ENCODE measurements at regions not wholly inside any gene's neighbourhood (a gene's known extent, or its start where the extent isn't known, plus 50 kb on each side); places are given as distances from the start of the nearest gene placed in this dataset.

DNA sequence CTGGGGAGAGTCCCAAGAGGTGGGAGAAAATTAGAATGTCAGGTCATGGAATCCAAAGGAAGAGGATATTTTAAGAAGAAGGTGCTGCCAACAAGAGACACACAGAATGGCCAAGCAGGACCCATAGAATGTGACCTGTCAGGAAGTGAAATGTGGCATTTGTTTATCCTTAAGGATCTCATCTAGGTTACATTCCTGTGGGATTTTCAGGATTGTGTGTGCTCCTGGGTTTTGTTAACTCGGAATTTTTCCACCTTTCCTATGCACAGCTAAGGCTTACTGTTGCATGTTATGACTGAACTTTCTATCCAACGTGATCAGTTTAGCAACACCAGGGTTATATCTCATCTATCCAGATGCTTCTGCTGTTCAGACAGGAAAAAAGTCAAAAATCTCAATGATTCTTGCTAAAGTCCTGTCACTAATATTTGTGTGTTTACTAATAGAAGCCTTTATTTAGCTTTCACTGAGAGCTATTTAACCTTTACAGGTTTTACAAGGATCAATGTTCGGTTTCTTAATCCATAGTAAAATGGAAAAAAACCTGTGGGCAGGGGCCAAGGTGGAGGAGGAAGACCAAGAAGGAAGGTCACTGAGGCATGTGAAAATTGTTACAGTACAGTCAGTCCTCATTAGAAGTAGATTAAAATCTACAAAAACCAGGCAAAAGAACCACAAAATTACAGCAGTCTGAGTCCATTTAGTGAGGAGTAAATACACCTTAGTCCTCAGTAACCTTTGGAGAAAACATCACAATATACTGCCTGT, 437.8 kb upstream of the NPVF start:
- no peak for DNase-seq (ENCODE audit: extremely low spot score)
- Histone ChIP-seq H3K4me3 (ENCODE audit: low read depth, low read length) (no peak overlapping the region), H3K36me3 (ENCODE audit: insufficient read depth) (no peaks in the 10 kb centered on the region), H3K27ac (ENCODE audit: low read depth) (no peak overlapping the region), H3K4me1 (ENCODE audit: insufficient read depth) (peaks cover 2% of the 10 kb centered on the region)
- WGBS: 50% methylated on average over 3 of the region's 3 CpGs

DNA sequence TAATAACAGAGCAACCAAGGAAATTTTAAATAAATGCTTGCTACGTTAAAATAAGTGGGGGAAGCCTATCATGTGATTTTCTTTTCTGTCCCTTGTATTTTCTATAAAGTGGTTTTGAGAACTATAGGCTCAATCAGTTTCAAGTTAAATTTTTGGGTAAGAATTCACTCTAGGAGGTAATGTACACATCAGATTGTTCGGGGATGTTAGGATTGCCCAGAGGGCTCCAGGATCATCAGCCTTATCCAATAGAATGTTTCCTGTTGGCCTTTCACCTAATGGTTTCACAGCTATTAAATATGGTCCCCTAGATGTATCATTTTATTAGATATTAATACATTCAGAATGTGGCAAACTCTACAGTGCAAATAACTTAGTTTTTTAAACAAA, 438.4 kb upstream of the NPVF start:
- Histone ChIP-seq H3K27ac (ENCODE audit: low read depth) (no peak overlapping the region), H3K4me3 (ENCODE audit: low read depth, low read length) (no peak overlapping the region), H3K36me3 (ENCODE audit: insufficient read depth) (no peaks in the 10 kb centered on the region), H3K4me1 (ENCODE audit: insufficient read depth) (peaks cover 2% of the 10 kb centered on the region)
- 87% methylated on average over 2 of the region's 2 CpGs for WGBS
- DNase-seq (ENCODE audit: extremely low spot score): no peak

GRCh38 chr7:25669281-25669781, 441.0 kb upstream of the NPVF start:
- DNase-seq (ENCODE audit: extremely low spot score): no peak
- Histone ChIP-seq H3K36me3 (ENCODE audit: insufficient read depth) (no peaks in the 10 kb centered on the region), H3K4me1 (ENCODE audit: insufficient read depth) (peaks cover 2% of the 10 kb centered on the region), H3K27ac (ENCODE audit: low read depth) (no peak overlapping the region), H3K4me3 (ENCODE audit: low read depth, low read length) (no peak overlapping the region)
- WGBS: 82% methylated on average over 4 of the region's 4 CpGs

DNA sequence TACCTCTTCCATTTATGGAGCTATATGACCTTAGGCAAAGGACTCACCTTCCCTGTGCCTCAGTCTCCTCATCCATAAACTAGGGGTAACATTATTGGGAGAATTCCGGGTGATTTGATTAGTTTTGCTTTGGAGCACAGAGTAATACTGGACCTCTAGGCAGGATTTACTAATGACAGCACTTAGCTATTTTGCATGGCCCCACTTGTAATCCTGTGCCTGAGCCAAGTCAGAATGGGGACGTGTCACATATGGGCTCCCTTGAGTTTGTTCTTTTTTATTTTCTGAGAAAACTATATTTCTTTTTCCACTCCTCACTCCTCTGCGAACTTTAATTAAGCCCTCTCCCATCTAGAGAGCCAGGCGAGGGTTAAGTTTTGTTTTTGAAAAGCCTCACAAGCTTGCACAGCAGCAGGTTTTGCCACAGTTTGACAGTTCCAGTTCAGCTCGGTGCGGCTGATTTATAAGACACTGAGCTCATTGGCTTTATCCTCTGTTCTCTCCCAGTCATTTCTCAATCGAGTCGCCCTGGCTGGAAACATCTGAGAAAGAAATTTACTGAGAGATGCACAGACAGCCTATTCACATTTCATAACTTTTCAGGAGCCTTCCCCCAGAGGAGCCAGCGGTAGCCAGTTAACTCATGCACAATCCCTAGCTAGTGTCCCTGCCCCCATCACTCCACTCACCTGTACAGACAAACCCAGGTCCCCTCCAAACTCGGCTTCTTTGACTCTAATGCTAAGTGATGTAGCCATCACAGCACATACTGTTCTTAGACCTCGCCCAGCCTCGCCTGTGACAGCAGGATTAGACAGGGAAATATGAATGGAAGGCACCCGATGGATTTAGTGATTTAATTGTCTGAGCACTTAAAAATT, 441.9 kb upstream of the NPVF start:
- peak; percentile 36 for DNase-seq (ENCODE audit: extremely low spot score)
- H3K4me3 ChIP-seq (ENCODE audit: low read depth, low read length): no peak overlapping the region
- WGBS: 31% methylated on average over 13 of the region's 13 CpGs
- peaks cover 2% of the 10 kb centered on the region for H3K4me1 ChIP-seq (ENCODE audit: insufficient read depth)
- H3K27ac ChIP-seq (ENCODE audit: low read depth): no peak overlapping the region
- no peaks in the 10 kb centered on the region for H3K36me3 ChIP-seq (ENCODE audit: insufficient read depth)

DNA sequence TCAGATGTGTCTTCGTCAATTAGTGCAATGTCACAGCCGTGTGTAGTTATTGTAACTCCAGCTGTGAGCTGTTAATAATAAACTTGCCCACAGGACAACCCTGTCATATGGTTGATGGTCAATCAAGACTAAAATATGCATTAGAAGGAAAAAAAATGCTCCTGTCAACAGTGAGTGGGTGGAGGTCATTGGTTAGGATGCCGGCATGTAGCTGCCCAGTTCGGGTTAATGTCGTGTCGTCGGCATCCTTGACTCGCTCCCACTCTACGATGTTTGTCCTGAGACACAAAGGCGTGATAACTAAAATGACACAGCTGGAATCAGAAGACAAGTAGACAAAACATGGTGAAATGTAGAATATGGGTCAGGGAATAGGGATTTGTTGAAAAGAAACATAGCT, 442.8 kb upstream of the NPVF start:
- Histone ChIP-seq H3K4me3 (ENCODE audit: low read depth, low read length) (no peak overlapping the region), H3K36me3 (ENCODE audit: insufficient read depth) (no peaks in the 10 kb centered on the region), H3K4me1 (ENCODE audit: insufficient read depth) (peaks cover 2% of the 10 kb centered on the region), H3K27ac (ENCODE audit: low read depth) (no peak overlapping the region)
- 47% methylated on average over 10 of the region's 10 CpGs for WGBS
- no peak for DNase-seq (ENCODE audit: extremely low spot score)

- Histone ChIP-seq H3K36me3 (ENCODE audit: insufficient read depth) (no peaks in the 10 kb centered on the region), H3K4me3 (ENCODE audit: low read depth, low read length) (no peak overlapping the region), H3K27ac (ENCODE audit: low read depth) (no peak overlapping the region), H3K4me1 (ENCODE audit: insufficient read depth) (peaks cover 2% of the 10 kb centered on the region)
- no peak for DNase-seq (ENCODE audit: extremely low spot score)
- 52% methylated on average over 5 of the region's 5 CpGs for WGBS
Observed at GRCh38 chr7:25672496-25672895, 444.2 kb upstream of the NPVF start.

DNA sequence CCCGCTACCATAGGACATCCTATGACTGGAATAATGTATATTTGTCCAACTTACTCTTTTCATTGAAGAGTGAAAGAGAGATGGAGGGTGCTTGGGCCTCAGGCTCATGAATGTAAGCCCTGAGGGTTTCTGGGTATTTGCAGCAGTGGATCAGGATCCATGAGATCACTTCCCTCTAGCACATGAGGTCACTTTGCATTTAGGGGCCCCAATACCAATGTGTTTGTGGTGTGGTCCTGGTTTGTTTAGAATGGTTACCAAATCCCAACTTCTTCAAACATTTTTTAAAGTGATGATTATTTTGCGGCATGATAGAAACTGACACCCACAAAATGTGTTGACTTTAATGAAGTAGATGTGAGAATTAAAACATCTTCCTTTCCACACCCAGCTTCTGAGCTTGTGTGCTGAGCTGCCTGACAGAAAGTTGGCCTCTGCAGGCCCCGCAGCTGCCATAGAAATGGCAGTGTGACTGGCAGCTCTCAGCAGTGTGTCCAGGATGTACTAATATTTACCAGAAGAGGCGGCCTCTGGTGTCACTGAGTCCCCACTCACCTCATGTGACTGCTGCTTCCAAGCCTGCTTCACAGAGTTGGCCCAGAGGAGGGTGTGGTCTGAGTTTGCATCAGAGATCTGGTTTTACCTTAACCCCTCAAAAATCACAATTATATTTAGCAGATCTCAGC, 447.6 kb upstream of the NPVF start:
- Histone ChIP-seq H3K36me3 (ENCODE audit: insufficient read depth) (no peaks in the 10 kb centered on the region), H3K4me3 (ENCODE audit: low read depth, low read length) (no peak overlapping the region), H3K27ac (ENCODE audit: low read depth) (no peak overlapping the region), H3K4me1 (ENCODE audit: insufficient read depth) (no peaks in the 10 kb centered on the region)
- 89% methylated on average over 4 of the region's 4 CpGs for WGBS
- no peak for DNase-seq (ENCODE audit: extremely low spot score)

DNA sequence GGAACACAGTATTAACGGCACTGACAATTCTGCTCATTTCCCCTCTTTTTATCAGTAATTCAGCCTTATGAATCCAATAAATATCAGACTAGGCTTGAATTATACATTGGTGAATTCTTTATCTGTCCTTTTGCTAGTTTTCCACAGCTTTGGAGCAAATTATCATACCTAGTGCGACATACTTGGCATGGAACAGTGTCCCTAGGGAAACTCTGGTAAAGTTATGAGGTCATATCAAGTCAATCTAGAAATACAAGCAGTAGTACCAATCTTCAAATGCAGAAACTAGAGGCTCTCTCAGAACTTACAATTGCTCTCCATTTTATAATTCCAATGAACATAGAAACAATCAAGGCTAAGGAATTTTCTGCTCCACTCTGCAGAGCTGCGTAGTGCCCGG, 449.3 kb upstream of the NPVF start:
- no peak for DNase-seq (ENCODE audit: extremely low spot score)
- Histone ChIP-seq H3K4me1 (ENCODE audit: insufficient read depth) (no peaks in the 10 kb centered on the region), H3K27ac (ENCODE audit: low read depth) (no peak overlapping the region), H3K4me3 (ENCODE audit: low read depth, low read length) (no peak overlapping the region), H3K36me3 (ENCODE audit: insufficient read depth) (no peaks in the 10 kb centered on the region)
- 84% methylated on average over 4 of the region's 4 CpGs for WGBS

DNA sequence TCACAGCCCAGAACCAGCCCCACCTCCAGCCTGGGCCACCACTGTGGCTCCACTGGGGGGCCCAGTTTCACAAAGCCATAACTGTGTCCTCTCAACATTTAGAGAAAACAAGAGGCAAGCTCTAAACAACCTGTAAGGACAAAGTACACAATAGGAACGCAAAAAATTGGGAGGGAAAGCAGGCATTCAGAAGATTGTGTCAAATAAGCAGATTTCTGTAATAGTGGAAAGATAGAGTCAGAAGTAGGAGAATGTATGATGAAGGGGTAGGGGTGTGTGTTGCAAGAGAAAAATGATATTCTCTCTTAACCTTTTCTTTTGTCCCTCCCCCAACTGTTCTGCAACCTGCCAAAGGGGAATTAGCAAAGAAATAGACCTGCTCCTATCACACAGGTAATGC, 449.9 kb upstream of the NPVF start:
- H3K4me1 ChIP-seq (ENCODE audit: insufficient read depth): no peaks in the 10 kb centered on the region
- H3K4me3 ChIP-seq (ENCODE audit: low read depth, low read length): no peak overlapping the region
- H3K27ac ChIP-seq (ENCODE audit: low read depth): no peak overlapping the region
- DNase-seq (ENCODE audit: extremely low spot score): no peak
- WGBS: 94% methylated on average over 1 of the region's 1 CpG
- no peaks in the 10 kb centered on the region for H3K36me3 ChIP-seq (ENCODE audit: insufficient read depth)

DNA sequence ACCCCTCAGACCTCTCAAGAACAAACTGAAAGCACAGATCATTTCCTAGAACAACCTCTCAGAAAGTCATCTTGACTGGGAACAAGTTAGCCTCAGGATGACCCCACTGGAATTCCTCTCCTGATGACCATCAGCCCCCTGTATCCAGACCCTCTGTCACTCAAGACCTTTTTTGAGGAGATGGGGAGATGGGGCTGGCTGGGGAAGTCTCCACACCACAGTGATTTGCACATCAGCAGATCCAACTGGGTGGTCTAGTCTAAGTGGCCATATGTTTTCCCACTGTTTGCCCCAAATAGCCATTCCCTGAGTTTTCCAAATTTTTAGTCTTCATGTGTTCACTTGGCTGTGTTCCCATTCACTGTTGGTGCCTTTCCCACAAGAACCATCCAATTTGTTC, 452.4 kb upstream of the NPVF start:
- Histone ChIP-seq H3K27ac (ENCODE audit: low read depth) (no peak overlapping the region), H3K4me3 (ENCODE audit: low read depth, low read length) (no peak overlapping the region), H3K36me3 (ENCODE audit: insufficient read depth) (no peaks in the 10 kb centered on the region), H3K4me1 (ENCODE audit: insufficient read depth) (no peaks in the 10 kb centered on the region)
- DNase-seq (ENCODE audit: extremely low spot score): no peak

GRCh38 chr7:25684360-25684759, 456.1 kb upstream of the NPVF start:
- no peak overlapping the region for H3K27ac ChIP-seq (ENCODE audit: low read depth)

DNA sequence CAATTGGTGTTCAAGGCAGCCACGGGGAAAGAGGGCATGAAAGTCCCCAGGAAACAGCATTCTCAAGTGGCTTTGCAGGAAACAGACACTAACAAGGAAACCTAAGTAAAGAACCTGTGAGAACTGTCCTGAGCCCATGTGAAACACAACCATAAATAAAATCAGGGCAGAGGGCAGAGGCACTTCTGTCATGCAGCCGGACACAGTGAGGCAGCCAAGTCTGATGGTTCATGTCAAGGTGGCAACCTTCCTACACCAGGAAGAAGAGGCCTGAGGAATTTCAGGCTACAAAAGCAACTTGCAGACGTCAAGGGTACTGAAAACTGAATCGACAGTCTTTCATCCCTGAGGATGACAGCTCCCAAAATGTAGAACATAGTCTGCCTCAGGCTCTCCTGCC, 458.2 kb upstream of the NPVF start:
- no peak for DNase-seq (ENCODE audit: extremely low spot score)
- Histone ChIP-seq H3K36me3 (ENCODE audit: insufficient read depth) (no peaks in the 10 kb centered on the region), H3K4me1 (ENCODE audit: insufficient read depth) (no peaks in the 10 kb centered on the region), H3K4me3 (ENCODE audit: low read depth, low read length) (no peak overlapping the region), H3K27ac (ENCODE audit: low read depth) (no peak overlapping the region)
- WGBS: 79% methylated on average over 4 of the region's 4 CpGs

More at GRCh38 chr7:25684360-25684759, 456.1 kb upstream of the NPVF start:
- 85% methylated on average over 4 of the region's 4 CpGs for WGBS
- H3K36me3 ChIP-seq (ENCODE audit: insufficient read depth): no peaks in the 10 kb centered on the region
- H3K4me1 ChIP-seq (ENCODE audit: insufficient read depth): no peaks in the 10 kb centered on the region
- no peak for DNase-seq (ENCODE audit: extremely low spot score)
- no peak overlapping the region for H3K4me3 ChIP-seq (ENCODE audit: low read depth, low read length)

GRCh38 chr7:25694211-25694610, 457.8 kb upstream of the NFE2L3 start:
- WGBS: 49% methylated on average over 2 of the region's 2 CpGs
- Histone ChIP-seq H3K4me3 (ENCODE audit: low read depth, low read length) (no peak overlapping the region), H3K36me3 (ENCODE audit: insufficient read depth) (no peaks in the 10 kb centered on the region), H3K4me1 (ENCODE audit: insufficient read depth) (no peaks in the 10 kb centered on the region), H3K27ac (ENCODE audit: low read depth) (no peak overlapping the region)
- no peak for DNase-seq (ENCODE audit: extremely low spot score)

Measured in urinary bladder (tissue), 3 donors.